Heart right ventricle (tissue), 16 donors: ENCODE measurements at regions not wholly inside any gene's neighbourhood (a gene's known extent, or its start where the extent isn't known, plus 50 kb on each side); places are given as distances from the start of the nearest gene placed in this dataset.

Experiments used
- ATAC-seq, 8 donors: fragments of 200-7000 bp; cut with Tn5 transposase; one replicate each; pipeline ENCODE4 v1.9.1; 2020; ENCODE audit warnings: mild to moderate bottlenecking in 8 of 8, moderate library complexity in 8 of 8, moderate number of reproducible peaks in 1 of 8
- DNase-seq, 2 donors: peaks; one replicate each; pipeline ENCODE4 v3.0.0-alpha.2; 2020
- H3K27ac ChIP-seq, 10 donors: fragments of 200-600 bp; sonication (generic) in 2 of 10; one replicate each; pipeline versions ENCODE4 v1.5.0 to v1.8.0; 2020 to 2022; ENCODE audit warnings: mild to moderate bottlenecking in 3 of 10
- H3K27me3 ChIP-seq, 7 donors: fragments of 200-600 bp; one replicate each; pipeline ENCODE4 v1.8.0; 2021 to 2022; ENCODE audit warnings: mild to moderate bottlenecking in 2 of 7
- H3K36me3 ChIP-seq, 9 donors: fragments of 200-600 bp; sonication (generic) in 1 of 9; one replicate each; pipeline versions ENCODE4 v1.5.0 to v1.8.0; 2020 to 2022; ENCODE audit warnings: mild to moderate bottlenecking in 2 of 9
- H3K4me1 ChIP-seq, 9 donors: fragments of 200-600 bp; sonication (generic) in 1 of 9; one replicate each; pipeline versions ENCODE4 v1.5.0 to v1.8.0; 2020 to 2022; ENCODE audit warnings: mild to moderate bottlenecking in 4 of 9
- H3K4me3 ChIP-seq, 10 donors: fragments of 200-600 bp; sonication (generic) in 2 of 10; one replicate each; pipeline versions ENCODE4 v1.5.0 to v1.8.0; 2020 to 2022; ENCODE audit warnings: mild to moderate bottlenecking in 7 of 10, moderate library complexity in 2 of 10
- H3K9me3 ChIP-seq, 11 donors: fragments of 200-600 bp in 10 of 11; sonication (generic) in 2 of 11; one replicate each; pipeline versions ENCODE4 v1.5.0 to v1.8.0; 2013 to 2022; ENCODE audit warnings: mild to moderate bottlenecking in 2 of 11, control low read depth in 1 of 11, moderate library complexity in 1 of 11
- CTCF ChIP-seq, 9 donors: fragments of 200-600 bp; sonication (generic) in 2 of 9; IDR thresholded peaks; one replicate each; pipeline versions ENCODE4 v1.5.0 to v1.8.0; 2021 to 2022; ENCODE audit warnings: antibody characterized with exemption in 9 of 9, mild to moderate bottlenecking in 5 of 9, moderate library complexity in 1 of 9
- WGBS, 2 donors: extraction: QIAGEN DNeasy Blood & Tissue Kit; methylation state at CpG; one replicate each; pipeline ENCODE4 v1.1.7; 2013; ENCODE audit warnings: inconsistent platforms in 1 of 2; 5-methylcytosine and 5-hydroxymethylcytosine counted together
- intact Hi-C, 10 donors: fragments of 100-400 bp; cut with DNase I; formaldehyde crosslinking; loops; one replicate each; pipeline versions ENCODE4 v1.11.1 to v1.14.2; 2022
- donor health status: Arrhythmogenic right ventricular cardiomyopathy.
- donor health status: ischemic (EF 13 %, LVEDD 7.1; RV severe dilation, severe dysfunction).
- donor health status: healthy with polysubstance abuse.
- donor health status: DM: no; HTN: yes; CAD: no.
- donor health status: DM: no; HTN: no; CAD: no.
- donor health status: ischemic (EF 25% LVEDD 6.9; RV normal size, moderate dysfunction).
- donor health status: ischemic (EF 25% LVEDD 5.7; RV mildly dilated, moderate dysfunction).
- donor health status: healthy.
- donor health status: DM: yes; HTN: yes; CAD: no.
- donor health status: Ischemic cardiomyopathy.
- donor health status: ischemic (EF 35%, LVEDD 5.7; RV mildly dilated, moderate dysfunction).
- donor health status: nonischemic (EF 11% LVEDD 7.7; RV severe dilation, severe dysfunction).
- donor health status: DM: yes; HTN: yes; CAD: no.
- donor health status: PGD.
- donor health status: ischemic (EF 29% LVEDD 5.4; RV normal size, mild dysfunction).
- donor health status: nonischemic (EF 23%, LVEDD 6.1; RV moderate dilation, normal function).

- H3K27ac ChIP-seq: no peak overlapping the region
- no peaks in the 10 kb centered on the region for H3K36me3 ChIP-seq
- peaks cover 0 to 40% (median 10%) of the 10 kb centered on the region in 11 donors for H3K9me3 ChIP-seq
- TF ChIP-seq CTCF (IDR thresholded peaks at IDR 0.05): no peak
- no peaks in the 10 kb centered on the region for H3K4me1 ChIP-seq
- peaks cover 0 to 19% (median 0%) of the 10 kb centered on the region in 7 donors for H3K27me3 ChIP-seq
- DNase-seq (no peak), ATAC-seq (no peak)
- intact Hi-C loops: no loop called here
- no peak overlapping the region for H3K4me3 ChIP-seq
- WGBS, 2 donors: 90 to 93% methylated on average over 27 of the region's 27 CpGs
These were observed 252.7 kb downstream of the TEX29 start for GRCh38 chr13:111572956-111573761.

GRCh38 chr13:111573801-111574200 lies 253.4 kb downstream of the TEX29 start:
- DNase-seq: no peak
- 86 to 90% methylated on average over 7 of the region's 7 CpGs for WGBS, 2 donors
- Histone ChIP-seq H3K9me3 (peaks cover 0 to 37% (median 10%) of the 10 kb centered on the region in 11 donors), H3K27me3 (peaks cover 0 to 16% (median 0%) of the 10 kb centered on the region in 7 donors), H3K36me3 (no peaks in the 10 kb centered on the region), H3K4me3 (no peak overlapping the region), H3K27ac (no peak overlapping the region), H3K4me1 (no peaks in the 10 kb centered on the region)
- no peak for ATAC-seq
- intact Hi-C loops: no loop called here
- TF ChIP-seq CTCF (IDR thresholded peaks at IDR 0.05): no peak

GRCh38 chr13:111575276-111575675 lies 254.8 kb downstream of the TEX29 start:
- intact Hi-C loops: no loop called here

GRCh38 chr13:111575719-111576118 lies 255.3 kb downstream of the TEX29 start:
- intact Hi-C loops: no loop called here
- TF ChIP-seq CTCF (IDR thresholded peaks at IDR 0.05): no peak
- Histone ChIP-seq H3K9me3 (peaks cover 0 to 42% (median 19%) of the 10 kb centered on the region in 11 donors), H3K36me3 (no peaks in the 10 kb centered on the region), H3K27ac (no peak overlapping the region), H3K4me3 (no peak overlapping the region), H3K4me1 (no peaks in the 10 kb centered on the region), H3K27me3 (peaks cover 0 to 13% (median 0%) of the 10 kb centered on the region in 7 donors)
- 69 to 75% methylated on average over 5 of the region's 5 CpGs for WGBS, 2 donors
- no peak for DNase-seq
- ATAC-seq: no peak

More at GRCh38 chr13:111575276-111575675, 254.8 kb downstream of the TEX29 start:
- no peak for ATAC-seq
- 86 to 89% methylated on average over 9 of the region's 9 CpGs for WGBS, 2 donors
- Histone ChIP-seq H3K4me3 (no peak overlapping the region), H3K4me1 (no peaks in the 10 kb centered on the region), H3K36me3 (no peaks in the 10 kb centered on the region), H3K9me3 (peaks cover 0 to 38% (median 19%) of the 10 kb centered on the region in 11 donors), H3K27me3 (peaks cover 0 to 9% (median 0%) of the 10 kb centered on the region in 7 donors), H3K27ac (no peak overlapping the region)
- no peak for TF ChIP-seq CTCF (IDR thresholded peaks at IDR 0.05)
- no peak for DNase-seq
